Activated CD4-positive, alpha-beta memory T cell treated with anti-CD3 and anti-CD28 coated beads for 36 hours (primary cell): ENCODE measurements at regions not wholly inside any gene's neighbourhood (a gene's known extent, or its start where the extent isn't known, plus 50 kb on each side); places are given as distances from the start of the nearest gene placed in this dataset.
"Not testable (repeated sequence)": the region's sequence is repeated elsewhere in the genome, so short reads cannot be mapped to it uniquely, and the experiment has no call there.

Experiments used
- CTCF ChIA-PET: fragments of 350-600 bp; sonication (Branson Sonifier 250); formaldehyde crosslinking; loops from one replicate; lab custom pipeline; 2021; ENCODE audit warnings: antibody characterized with exemption, inconsistent platforms; lab: Charles Lee
- POLR2A ChIA-PET: fragments of 350-600 bp; sonication (Branson Sonifier 250); formaldehyde crosslinking; loops from one replicate; lab custom pipeline; 2021; ENCODE audit warnings: antibody characterized with exemption; lab: Charles Lee
- DNase-seq: peaks from one replicate; pipeline ENCODE4 v3.0.0-alpha.2; 2020
- H3K27ac Mint-ChIP-seq: one replicate; pipeline ENCODE4 v1.8.0; 2021; ENCODE audit warnings: mixed read lengths
- H3K27me3 Mint-ChIP-seq: one replicate; pipeline ENCODE4 v1.8.0; 2021; ENCODE audit warnings: mixed read lengths
- H3K36me3 Mint-ChIP-seq: one replicate; pipeline ENCODE4 v1.8.0; 2021; ENCODE audit warnings: mixed read lengths
- H3K4me1 Mint-ChIP-seq: one replicate; pipeline ENCODE4 v1.8.0; 2021; ENCODE audit warnings: low read depth, mixed read lengths
- H3K4me3 Mint-ChIP-seq: one replicate; pipeline ENCODE4 v1.8.0; 2021; ENCODE audit warnings: mild to moderate bottlenecking, mixed read lengths
- H3K9me3 Mint-ChIP-seq: one replicate; pipeline ENCODE4 v1.8.0; 2021; ENCODE audit warnings: mixed read lengths
- intact Hi-C: fragments of 100-400 bp; cut with micrococcal nuclease; formaldehyde crosslinking; loops from one replicate; pipeline ENCODE4 v1.15.1; 2023

DNA sequence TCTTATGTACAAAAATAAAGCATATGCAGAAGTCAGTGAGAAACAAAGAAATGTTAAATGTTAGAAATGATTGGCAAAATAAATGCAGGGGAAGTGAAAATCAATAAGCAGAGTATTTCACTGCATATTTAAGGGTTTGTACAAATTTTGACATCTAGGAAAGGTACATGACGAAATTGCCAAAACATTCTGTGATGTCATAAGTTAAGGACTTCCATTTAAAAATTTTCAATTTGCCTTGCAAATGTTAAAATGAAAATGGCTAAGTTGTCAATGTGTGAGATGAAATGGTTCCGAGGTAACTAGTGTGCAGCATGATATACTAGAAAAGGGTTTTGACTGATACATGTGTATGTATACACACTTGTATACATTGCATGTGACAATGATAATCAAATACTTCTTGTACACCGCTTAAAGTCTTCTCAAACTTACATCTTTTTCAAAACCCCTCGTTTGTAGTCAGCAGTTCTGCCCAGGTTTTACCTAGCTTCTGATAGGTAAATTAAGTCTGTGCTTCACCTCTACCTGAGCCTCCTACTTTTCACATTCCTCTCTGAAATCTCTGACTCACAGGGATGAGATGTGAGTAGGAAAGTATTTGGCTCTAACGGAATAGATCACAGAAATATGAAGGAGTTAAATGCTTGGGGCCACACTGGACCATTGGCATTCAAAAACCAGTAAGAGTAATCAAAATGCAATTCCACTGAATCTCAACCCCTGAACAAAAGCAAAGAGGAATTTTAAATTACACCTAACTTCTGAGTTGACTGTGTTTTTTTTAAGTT lies 442.4 kb upstream of the FOXG1 start:
- intact Hi-C loops: no loop called here
- no peak overlapping the region for H3K4me3 Mint-ChIP-seq
- no peaks in the 10 kb centered on the region for H3K4me1 Mint-ChIP-seq
- no peaks in the 10 kb centered on the region for H3K36me3 Mint-ChIP-seq
- no peak for DNase-seq
- CTCF ChIA-PET: no interaction called here
- peaks cover 9% of the 10 kb centered on the region for H3K9me3 Mint-ChIP-seq
- POLR2A ChIA-PET: no interaction called here
- no peaks in the 10 kb centered on the region for H3K27me3 Mint-ChIP-seq
- H3K27ac Mint-ChIP-seq: no peak overlapping the region

DNA sequence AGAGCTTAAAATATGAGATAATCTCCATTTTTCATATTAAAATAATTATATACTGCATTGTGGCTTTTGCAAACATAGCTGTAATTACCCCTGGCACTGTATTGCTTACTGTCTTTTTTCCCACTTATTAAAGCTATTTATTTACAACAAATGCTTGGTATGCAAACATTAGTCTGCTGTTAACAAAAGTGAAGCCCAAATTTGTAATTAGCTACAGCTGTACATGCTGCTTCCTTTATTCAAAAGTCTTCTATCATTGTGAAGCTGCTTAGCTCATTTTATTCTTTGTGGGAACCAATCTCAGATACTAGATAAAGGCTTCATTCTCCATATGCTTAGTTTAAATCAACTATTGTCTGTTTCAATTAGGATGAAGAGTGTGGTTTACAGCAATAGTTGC lies 425.8 kb upstream of the FOXG1 start:
- Mint-ChIP-seq H3K36me3 (no peaks in the 10 kb centered on the region), H3K27me3 (no peaks in the 10 kb centered on the region), H3K4me1 (no peaks in the 10 kb centered on the region), H3K27ac (no peak overlapping the region), H3K9me3 (peaks cover 19% of the 10 kb centered on the region), H3K4me3 (no peak overlapping the region)
- DNase-seq: no peak
- intact Hi-C loops: no loop called here
- POLR2A ChIA-PET: no interaction called here
- CTCF ChIA-PET: no interaction called here

DNA sequence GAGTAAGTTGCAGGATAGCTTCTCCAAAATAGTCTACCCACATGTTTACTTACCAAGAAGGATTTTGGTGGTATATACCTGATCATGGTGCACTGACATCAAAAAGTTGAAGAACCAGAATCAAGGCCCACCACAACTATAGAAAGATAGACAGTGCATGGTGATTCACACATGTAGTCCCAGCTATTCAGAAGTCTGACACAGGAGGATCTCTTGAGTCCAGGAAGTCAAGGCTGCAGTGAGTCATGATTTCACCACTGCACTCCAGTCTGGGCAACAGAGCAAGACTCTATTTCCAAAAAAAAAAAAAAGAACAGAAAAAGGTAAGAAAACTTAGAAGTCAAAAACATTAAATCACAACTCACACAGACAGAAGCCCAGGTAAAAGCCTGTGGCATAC lies 422.2 kb upstream of the FOXG1 start:
- Mint-ChIP-seq H3K27me3 (no peaks in the 10 kb centered on the region), H3K27ac (no peak overlapping the region), H3K4me3 (no peak overlapping the region), H3K9me3 (peaks cover 34% of the 10 kb centered on the region), H3K4me1 (no peaks in the 10 kb centered on the region), H3K36me3 (no peaks in the 10 kb centered on the region)
- DNase-seq: no peak
- ChIA-PET CTCF (no interaction called here), POLR2A (no interaction called here)
- intact Hi-C loops: no loop called here

DNA sequence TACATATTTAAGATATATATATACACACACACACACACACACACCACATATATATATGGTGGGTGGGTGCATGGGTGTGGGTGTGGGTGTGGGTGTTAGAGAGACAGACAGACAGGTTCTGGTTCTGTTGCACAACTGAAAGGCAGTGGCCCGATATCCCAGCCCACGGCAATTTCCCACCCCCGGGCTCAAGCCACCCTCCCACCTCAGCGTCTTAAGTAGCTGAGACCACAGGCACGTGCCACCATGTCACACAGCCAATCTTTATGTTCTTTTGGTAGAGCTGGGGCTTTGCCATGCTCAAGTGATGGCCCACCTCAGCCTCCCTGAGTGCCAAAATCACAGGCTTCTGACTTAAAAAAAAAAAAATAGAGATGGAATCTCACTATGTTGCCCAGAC lies 417.8 kb upstream of the FOXG1 start:
- H3K4me1 Mint-ChIP-seq: no peaks in the 10 kb centered on the region
- H3K9me3 Mint-ChIP-seq: peaks cover 32% of the 10 kb centered on the region
- DNase-seq: no peak
- H3K4me3 Mint-ChIP-seq: no peak overlapping the region
- CTCF ChIA-PET: no interaction called here
- intact Hi-C loops: no loop called here
- no peaks in the 10 kb centered on the region for H3K27me3 Mint-ChIP-seq
- H3K36me3 Mint-ChIP-seq: no peaks in the 10 kb centered on the region
- POLR2A ChIA-PET: no interaction called here
- no peak overlapping the region for H3K27ac Mint-ChIP-seq

DNA sequence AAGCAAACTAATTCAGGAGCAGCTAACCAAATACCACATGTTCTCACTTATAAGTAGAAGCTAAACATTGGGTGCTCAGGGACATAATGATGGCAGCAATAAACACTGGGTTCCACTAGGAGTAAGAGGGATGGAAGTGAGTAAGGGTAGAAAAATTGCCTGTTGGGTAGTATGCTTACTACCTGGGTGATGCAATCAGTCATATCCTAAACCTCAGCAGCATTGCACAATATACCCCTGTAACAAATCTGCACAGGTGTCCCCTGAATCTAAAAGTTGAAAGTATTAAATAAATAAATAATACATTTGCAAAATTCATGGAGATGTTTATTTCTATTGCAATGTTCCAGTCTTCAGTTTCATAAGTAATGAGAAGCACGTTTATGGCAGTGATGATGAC lies 409.8 kb upstream of the FOXG1 start:
- Mint-ChIP-seq H3K27me3 (no peaks in the 10 kb centered on the region), H3K36me3 (no peaks in the 10 kb centered on the region), H3K4me1 (no peaks in the 10 kb centered on the region), H3K9me3 (peaks cover 35% of the 10 kb centered on the region), H3K4me3 (no peak overlapping the region), H3K27ac (no peak overlapping the region)
- ChIA-PET CTCF (no interaction called here), POLR2A (no interaction called here)
- DNase-seq: no peak
- intact Hi-C loops: no loop called here

DNA sequence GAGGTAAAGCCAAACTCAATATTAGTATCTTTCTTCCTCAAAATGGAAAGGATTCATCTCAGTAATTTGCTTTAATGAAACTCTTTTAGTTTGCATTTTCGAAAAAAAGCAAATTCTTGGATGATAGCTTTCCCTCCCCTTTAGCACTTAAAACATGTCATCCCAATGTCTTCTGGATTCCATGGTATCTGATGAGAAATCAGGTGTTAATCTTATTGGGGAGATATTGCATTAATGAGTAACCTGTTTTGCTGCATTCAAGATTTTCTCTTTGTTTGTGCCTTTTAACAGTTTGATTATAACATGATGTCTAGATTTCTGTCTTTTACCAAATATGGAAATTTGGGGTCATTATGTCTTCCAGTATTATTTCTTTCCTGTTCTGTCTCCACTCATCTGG lies 405.1 kb upstream of the FOXG1 start:
- no peak for DNase-seq
- ChIA-PET POLR2A (no interaction called here), CTCF (interaction anchor here (0.6 kb wide), 1 partner anchor 52 kb away, joined by 4 read pairs; no protein-coding TSS in a partner anchor)
- no peaks in the 10 kb centered on the region for H3K27me3 Mint-ChIP-seq
- intact Hi-C loops: no loop called here
- H3K36me3 Mint-ChIP-seq: no peaks in the 10 kb centered on the region
- peaks cover 40% of the 10 kb centered on the region for H3K9me3 Mint-ChIP-seq
- no peaks in the 10 kb centered on the region for H3K4me1 Mint-ChIP-seq
- H3K4me3 Mint-ChIP-seq: no peak overlapping the region
- no peak overlapping the region for H3K27ac Mint-ChIP-seq

DNA sequence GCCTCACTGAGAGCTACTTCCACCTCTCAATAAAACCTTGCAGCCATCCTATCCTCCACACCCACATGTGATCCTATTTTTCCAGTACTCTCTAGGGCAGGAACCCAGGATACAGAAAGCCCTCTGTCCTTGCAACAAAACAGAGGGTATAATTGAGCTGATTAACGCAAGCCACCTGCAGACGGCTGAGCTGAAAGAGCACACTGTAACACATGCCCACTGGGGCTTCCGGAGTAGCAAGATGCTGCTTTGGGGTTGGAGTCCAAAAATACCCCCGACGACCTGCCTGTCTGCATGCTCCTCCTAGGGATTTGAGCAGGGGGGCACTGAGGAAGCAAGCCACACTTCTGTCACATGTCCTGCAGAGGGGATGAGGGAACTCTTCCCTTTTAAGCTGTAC lies 401.1 kb upstream of the FOXG1 start:
- Mint-ChIP-seq H3K4me3 (no peak overlapping the region), H3K9me3 (peaks cover 32% of the 10 kb centered on the region), H3K27me3 (no peaks in the 10 kb centered on the region), H3K27ac (no peak overlapping the region), H3K36me3 (no peaks in the 10 kb centered on the region), H3K4me1 (no peaks in the 10 kb centered on the region)
- ChIA-PET POLR2A (no interaction called here), CTCF (interaction anchor here (0.6 kb wide), 1 partner anchor 11 kb away, joined by 3 read pairs; no protein-coding TSS in a partner anchor)
- intact Hi-C loops: no loop called here
- DNase-seq: no peak

DNA sequence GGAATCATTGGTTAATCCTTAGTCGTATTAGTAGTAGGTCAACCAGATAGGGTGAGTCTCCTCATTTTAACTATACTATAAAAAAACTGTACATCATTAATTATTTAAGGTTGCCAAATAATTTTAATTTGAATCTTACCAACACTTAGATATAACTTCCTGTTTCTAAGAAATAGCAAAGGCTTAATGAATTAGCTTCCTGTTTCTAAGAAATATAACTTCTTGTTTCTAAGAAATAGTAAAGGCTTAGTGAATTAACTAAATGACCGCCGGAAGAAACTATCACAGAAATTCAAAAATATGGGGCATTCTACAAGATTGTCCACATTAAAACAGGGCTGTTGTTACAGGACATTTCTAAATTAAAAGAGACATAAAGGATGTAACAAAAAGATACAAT lies 392.9 kb upstream of the FOXG1 start:
- H3K4me3 Mint-ChIP-seq: no peak overlapping the region
- no peaks in the 10 kb centered on the region for H3K4me1 Mint-ChIP-seq
- H3K36me3 Mint-ChIP-seq: no peaks in the 10 kb centered on the region
- no peak for DNase-seq
- intact Hi-C loops: no loop called here
- CTCF ChIA-PET: no interaction called here
- peaks cover 14% of the 10 kb centered on the region for H3K9me3 Mint-ChIP-seq
- no peaks in the 10 kb centered on the region for H3K27me3 Mint-ChIP-seq
- H3K27ac Mint-ChIP-seq: no peak overlapping the region
- POLR2A ChIA-PET: no interaction called here

DNA sequence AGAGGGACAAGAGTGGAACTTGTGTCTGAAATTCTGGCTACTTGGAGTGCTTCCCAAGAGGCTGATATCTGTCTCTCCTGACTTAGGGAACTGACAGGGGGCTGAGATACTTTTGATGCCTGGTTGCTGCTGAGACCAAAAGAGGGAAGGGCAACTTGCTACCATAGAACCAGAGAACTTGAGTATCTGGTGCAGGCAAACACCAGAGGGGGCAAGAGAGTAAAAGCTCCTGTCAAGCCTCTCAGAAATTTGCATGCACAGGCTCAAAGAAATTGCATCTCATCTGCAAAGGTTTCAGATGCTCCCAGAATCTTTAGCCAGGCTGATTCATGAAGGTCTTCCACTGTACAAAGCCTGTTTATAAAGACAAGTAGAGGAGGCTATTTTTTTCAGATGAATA lies 391.3 kb upstream of the FOXG1 start:
- intact Hi-C loops: no loop called here

DNA sequence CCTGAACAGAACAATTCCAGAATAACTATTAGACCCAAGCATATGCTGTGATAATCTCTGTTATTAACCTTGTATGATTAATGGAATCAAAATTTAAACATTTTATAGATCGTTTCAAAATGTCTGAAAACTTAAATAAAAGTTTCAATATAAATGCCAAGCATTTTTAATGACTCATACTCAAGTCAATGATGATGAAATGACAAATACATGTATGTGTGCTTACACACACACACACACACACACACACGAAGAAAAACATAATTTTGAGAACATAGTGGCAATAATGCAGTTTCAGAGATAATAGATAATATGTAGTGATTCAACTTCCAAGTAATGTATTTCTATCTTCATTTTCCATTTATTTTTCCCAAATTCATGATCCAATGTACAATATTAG lies 384.9 kb upstream of the FOXG1 start:
- DNase-seq: no peak
- CTCF ChIA-PET: no interaction called here
- H3K27ac Mint-ChIP-seq: no peak overlapping the region
- intact Hi-C loops: no loop called here
- no peaks in the 10 kb centered on the region for H3K36me3 Mint-ChIP-seq
- POLR2A ChIA-PET: no interaction called here
- H3K9me3 Mint-ChIP-seq: peaks cover 17% of the 10 kb centered on the region
- H3K4me3 Mint-ChIP-seq: no peak overlapping the region
- H3K4me1 Mint-ChIP-seq: no peaks in the 10 kb centered on the region
- H3K27me3 Mint-ChIP-seq: no peaks in the 10 kb centered on the region

More for the DNA sequence above, 391.3 kb upstream of the FOXG1 start:
- CTCF ChIA-PET: no interaction called here
- no peak for DNase-seq
- Mint-ChIP-seq H3K4me3 (no peak overlapping the region), H3K4me1 (no peaks in the 10 kb centered on the region), H3K27me3 (no peaks in the 10 kb centered on the region), H3K9me3 (peaks cover 13% of the 10 kb centered on the region), H3K36me3 (no peaks in the 10 kb centered on the region), H3K27ac (no peak overlapping the region)
- POLR2A ChIA-PET: no interaction called here

DNA sequence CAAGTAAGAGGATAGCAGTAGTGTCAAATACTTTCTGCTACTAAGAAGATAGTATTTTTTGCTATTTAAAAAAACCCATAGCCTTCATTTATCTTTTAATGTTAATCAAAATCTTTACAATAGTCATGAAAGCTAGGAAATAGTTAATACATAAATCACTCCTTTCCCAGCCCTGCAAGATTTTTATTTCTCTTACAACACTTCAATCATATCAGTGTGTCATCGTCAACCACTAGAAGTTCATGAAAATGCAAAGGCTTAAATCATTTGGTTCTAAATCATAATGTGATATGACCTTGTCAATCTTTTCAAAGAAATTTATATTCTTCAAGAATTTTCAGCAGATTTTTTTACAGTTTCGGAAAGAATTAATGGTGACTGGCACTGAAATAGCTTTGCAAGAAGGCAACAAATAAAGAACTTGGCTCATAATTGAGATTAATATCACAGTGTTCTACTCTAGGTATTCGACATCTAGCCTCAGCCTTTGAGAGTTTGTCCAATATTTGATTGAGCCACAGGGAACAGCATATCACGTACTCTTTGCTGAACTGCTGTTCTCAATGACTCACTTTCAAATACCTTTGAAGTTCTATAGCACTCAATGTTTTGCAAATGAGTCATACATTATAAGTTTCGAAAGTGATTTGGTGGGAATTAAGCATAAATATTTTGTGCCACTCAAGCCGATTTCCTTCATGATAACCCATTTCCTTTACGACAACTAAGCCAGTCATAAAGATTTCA lies 384.0 kb upstream of the FOXG1 start:
- Mint-ChIP-seq H3K9me3 (peaks cover 20% of the 10 kb centered on the region), H3K4me1 (no peaks in the 10 kb centered on the region), H3K4me3 (no peak overlapping the region), H3K27me3 (no peaks in the 10 kb centered on the region), H3K27ac (no peak overlapping the region), H3K36me3 (no peaks in the 10 kb centered on the region)
- intact Hi-C loops: no loop called here
- ChIA-PET CTCF (no interaction called here), POLR2A (no interaction called here)
- DNase-seq: no peak

DNA sequence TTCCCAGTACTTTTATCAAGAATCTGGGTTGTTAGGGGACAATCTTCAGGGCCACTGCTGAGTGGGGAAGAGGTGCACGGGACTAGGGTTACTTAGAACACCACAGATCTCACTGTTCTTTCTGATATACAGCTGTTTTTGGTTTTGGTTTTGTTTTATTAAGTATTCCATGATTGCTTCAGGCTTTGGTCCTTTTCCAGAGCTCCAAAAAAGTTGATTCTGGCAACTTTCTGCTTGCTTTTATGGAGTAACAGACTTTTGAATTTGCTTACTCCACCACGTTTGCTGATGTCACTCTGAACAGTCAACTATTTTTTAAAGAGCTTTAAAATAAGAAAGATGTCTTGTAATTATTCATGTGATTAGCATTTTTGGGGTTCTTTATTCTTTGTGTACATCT lies 368.1 kb upstream of the FOXG1 start:
- POLR2A ChIA-PET: no interaction called here
- Mint-ChIP-seq H3K9me3 (peaks cover 11% of the 10 kb centered on the region), H3K27me3 (no peaks in the 10 kb centered on the region), H3K27ac (no peak overlapping the region), H3K4me3 (no peak overlapping the region), H3K4me1 (no peaks in the 10 kb centered on the region), H3K36me3 (no peaks in the 10 kb centered on the region)
- DNase-seq: no peak
- CTCF ChIA-PET: no interaction called here
- intact Hi-C loops: no loop called here

DNA sequence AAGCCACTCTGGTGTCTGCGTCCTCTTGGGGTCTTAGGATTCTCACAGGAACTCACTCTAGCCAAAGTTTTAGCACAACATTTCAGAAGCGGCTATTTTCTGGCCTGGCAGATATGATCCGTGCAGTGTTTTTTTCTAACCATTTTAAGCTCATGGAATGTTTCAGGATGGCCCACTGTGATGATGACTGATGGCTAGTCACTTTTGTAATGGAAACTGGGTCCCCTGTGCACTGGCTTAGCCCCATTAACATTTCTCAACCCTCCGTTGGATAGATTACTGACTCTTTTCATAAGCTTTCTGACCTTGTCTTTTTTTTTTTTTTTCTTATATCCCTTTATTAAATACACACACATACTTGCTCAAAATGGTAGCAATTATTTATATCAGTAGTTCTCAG lies 364.9 kb upstream of the FOXG1 start:
- H3K4me1 Mint-ChIP-seq, H3K4me3 Mint-ChIP-seq: not testable (repeated sequence)

More for the DNA sequence above, 364.9 kb upstream of the FOXG1 start:
- intact Hi-C loops, H3K27me3 Mint-ChIP-seq, H3K36me3 Mint-ChIP-seq, POLR2A ChIA-PET, CTCF ChIA-PET, DNase-seq, H3K9me3 Mint-ChIP-seq, H3K27ac Mint-ChIP-seq: not testable (repeated sequence)
